HT-29 (cell line): ENCODE measurements at regions not wholly inside any gene's neighbourhood (a gene's known extent, or its start where the extent isn't known, plus 50 kb on each side); places are given as distances from the start of the nearest gene placed in this dataset.
"Not testable (repeated sequence)": the region's sequence is repeated elsewhere in the genome, so short reads cannot be mapped to it uniquely, and the experiment has no call there.

Experiments
- DNase-seq: peaks from one replicate; pipeline ENCODE4 v3.0.0-alpha.2; 2015; ENCODE audit warnings: low spot score

DNA sequence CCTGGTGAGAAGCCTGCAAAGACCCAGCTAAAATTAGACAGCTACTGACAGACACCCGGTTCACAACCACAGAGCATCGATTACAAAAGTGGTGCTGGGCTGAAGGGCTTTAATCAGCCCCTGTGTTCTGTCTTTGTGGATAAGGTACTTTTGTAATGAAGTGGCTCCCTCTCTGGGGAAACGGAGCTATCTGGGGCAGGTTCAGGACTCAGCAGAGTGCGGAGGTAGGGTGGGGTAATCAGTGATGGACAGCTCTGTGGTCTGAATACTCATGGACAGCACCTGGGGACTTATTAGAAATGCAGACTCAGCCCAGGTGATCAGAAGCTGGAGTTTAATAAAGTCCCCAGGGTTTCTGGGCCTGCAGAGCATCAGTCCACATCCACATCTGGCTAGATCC, 152.0 kb downstream of the MATN1 start:
- no peak for DNase-seq

DNA sequence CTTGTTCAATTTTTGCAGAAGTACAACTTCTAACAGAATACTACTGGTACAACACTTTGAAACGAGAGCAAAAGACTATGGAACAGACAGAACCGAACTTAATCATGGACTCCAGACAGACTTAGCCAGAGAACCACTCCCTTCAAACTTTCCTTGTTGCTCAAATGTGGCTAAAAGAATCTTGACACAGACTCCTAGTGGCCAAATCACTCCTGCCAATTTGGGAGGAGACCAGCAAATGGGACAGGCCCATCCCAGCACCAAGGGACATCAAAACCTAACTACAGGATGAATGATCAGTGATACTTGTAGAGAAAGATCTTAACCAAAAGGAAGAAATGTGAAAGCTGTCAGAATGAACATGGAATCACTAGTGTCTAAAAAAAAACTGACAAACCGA, 154.0 kb downstream of the MATN1 start:
- DNase-seq: no peak

DNA sequence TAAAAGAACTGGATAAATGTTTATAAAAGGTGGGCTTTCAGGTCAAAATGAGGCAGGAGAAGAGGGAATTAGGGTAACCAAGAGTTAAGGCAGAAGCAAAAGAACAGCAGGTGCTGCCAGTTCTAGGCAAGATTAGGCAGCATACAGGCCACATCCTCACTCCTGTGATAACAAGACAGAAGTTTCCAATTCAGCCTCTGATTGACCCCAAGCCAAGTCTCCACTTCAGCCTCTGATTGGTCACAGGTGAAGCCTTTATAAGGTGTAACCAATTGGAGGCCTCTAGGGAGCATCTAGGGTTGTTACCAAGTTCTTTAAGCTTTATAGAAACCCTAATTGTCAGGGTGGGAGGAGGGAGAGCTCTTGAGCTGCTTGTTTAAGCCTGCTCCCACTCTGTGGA, 160.8 kb downstream of the MATN1 start:
- DNase-seq: no peak

DNA sequence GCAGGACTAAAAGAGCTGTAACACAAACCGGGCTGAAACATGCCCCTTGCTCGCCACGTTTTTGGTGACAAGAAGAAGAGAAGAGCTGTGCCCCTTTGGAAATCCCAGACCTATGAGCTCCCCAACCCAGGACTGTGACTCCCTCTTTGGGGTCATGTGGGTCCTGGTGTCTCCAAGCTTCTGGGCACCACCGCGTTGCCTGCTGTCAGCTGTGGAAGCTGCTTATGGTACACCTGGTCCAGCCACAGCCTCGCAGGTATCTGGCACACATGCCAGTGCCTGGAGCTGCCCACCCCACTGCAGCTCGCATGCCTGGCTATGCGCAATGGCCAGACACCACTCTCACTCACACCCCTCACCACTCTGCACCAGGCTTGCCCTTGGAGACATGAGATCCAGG, 171.8 kb downstream of the MATN1 start:
- no peak for DNase-seq

DNA sequence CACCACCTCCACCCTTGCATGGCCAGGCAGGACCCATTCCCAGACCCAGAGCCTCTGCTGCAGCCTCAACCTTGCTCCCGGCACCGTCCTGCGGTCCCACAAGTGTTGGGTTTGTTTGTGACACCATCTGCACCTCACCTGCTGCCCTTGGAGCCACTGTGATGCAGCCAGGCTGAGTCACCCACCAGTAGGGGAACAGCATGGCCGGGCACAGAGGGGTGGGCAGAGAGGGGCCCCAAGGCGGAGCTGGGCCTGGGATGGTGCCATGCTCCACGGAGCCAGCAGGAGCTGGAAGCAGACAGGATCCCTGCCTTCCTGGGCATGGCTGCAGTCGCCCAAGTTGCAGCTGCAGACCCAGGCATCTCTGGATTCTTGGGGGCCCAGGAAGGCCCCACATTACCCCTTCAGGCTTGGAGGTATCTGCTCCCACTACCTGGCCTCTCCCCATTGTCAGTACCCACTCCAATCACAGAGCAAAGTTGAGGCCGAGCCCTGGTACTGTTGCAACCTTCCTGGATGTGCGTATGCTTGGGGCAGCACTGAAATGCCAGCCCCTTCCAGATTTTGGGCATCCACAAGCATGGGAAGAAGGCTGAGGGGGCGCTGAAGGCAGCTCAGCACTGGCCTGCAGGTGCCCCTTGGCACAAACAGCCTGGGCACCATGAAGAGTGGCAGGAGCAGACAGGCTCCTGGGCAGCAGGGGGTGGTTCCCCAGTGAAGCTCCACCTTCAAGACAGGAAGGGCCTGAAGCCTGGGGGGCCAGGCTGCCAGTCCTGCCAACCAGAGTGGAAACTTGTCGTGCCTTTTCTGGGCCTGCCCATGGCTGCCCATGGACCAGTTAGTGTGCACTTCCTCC, 172.8 kb downstream of the MATN1 start:
- DNase-seq: no peak

DNA sequence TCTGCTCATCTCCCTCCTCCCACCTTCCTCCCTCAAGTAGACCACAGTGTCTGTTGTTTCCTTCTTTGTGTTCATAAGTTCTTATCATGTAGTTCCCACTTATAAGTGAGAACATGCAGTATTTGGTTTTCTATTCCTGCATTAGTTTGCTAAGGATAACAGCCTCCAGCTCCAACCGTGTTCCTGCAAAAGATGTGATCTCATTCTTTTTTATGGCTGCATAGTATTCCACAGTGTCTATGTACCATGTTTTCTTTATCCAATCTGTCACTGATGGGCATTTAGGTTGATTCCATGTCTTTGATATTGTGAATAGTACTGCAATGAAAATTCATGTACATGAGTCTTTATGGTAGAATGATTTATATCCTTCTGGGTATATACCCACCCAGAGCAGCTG, 173.5 kb downstream of the MATN1 start:
- DNase-seq: not testable (repeated sequence)

DNA sequence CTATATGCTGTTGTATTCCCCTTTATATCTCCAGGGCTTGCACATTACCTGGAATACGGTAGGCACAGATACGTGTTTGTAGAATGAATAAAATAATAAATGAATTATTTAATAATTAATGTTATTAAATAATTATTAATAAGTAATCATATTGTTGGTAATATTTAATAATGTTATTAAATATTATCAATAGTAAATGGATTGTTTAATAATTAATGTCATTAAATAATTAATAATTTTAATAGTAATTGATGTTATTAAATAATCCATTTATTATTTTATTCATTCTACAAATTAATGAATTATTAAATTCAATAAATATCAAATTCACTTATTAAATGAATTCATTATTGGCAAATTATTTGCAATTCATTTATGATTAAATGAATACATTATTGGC, 175.1 kb downstream of the MATN1 start:
- DNase-seq: no peak

DNA sequence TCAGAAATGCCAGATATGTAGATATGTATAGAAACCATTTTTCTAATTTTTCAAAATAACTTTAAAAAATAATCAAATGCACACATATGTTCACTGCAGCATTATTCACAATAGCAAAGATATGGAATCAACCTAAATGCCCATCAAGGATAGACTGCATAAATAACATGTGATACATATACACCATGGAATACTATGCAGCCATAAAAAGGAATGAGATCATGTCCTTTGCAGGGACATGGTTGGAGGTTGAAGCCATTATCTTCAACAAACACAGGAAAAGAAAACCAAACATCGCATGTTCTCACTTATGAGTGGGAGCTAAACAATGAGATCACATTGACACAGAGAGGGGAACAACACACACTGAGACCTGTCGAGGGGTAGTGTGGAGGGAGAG, 176.1 kb downstream of the MATN1 start:
- DNase-seq: not testable (repeated sequence)

DNA sequence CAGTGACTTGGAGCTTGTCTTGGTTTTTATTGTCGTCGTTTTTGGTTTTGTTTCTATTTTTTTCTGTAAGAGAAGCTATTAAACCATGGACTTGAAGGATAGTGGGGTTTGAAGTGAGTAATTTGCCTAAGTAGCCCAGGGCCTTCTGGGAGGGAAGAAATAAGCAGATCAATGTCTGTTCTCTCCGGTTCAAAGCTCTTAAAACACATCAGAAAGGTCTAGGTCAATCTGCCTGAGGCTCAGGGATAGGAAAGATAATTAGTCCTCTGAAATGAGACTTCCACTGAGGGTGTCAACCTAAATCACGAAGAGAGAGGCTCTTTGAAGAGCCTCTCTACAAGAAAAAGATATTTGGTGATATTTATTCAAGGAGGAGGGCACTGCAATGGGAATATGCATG, 178.0 kb downstream of the MATN1 start:
- no peak for DNase-seq

DNA sequence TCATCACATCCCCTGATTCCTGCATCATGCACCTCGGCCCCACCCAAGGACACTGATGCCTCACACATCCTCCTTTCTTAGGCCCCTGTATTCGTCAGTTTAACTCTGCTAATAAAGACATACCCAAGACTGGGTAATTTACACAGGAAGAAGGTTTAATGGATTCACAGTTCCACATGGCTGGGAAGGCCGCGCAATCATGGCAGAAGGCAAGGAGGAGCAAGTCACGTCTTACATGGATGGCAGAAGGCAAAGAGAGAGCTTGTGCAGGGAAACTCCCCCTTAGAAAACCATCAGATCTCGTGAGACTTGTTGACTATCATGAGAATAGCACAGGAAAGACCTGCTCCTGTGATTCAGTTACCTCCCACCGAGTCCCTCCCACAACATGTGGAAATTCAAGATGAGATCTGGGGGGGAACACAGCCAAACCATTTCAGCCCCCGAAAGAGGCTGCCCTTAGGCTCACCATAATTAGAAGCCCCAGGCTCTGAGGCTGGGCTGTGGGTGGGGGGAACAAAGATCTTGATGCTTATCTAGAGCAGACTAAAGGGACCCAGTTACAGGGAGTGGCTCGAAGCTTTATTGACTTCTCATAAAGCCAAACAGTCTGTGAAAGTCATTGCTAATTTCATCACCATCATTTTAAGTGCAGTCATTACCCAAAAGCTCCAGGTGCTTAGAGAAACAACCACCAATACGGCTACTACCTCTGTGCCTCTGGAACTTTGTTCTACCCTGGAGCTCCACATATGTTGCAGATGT, 181.5 kb downstream of the MATN1 start:
- no peak for DNase-seq

DNA sequence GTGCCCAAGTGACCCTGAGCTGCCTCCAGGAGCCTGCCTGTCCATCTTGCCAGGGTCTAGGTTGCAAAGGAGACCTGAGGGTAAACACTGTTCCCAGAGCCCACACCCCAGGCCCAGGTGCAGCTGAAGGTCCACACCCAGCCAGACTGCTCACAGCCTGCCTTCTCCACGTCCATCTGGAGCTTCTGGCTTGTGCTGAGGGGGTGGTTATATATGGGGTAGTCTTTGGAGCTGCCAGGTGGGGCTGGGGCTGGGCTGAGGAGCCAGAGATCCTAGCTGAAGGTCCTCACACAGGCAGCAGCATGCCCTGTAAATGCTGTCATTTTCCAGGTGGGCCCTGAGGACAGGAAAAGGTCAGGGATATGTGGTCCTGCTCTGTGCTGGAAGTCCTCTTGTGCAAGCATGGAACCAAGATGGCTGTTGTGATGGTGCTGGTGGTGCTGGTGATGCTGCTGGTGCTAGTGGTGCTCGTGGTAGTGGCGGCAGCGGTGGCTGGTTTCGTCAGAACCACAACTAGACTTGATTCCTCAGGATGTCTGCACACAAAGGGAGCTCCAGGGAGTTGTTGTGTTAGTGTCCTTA, 182.7 kb downstream of the MATN1 start:
- DNase-seq: no peak

DNA sequence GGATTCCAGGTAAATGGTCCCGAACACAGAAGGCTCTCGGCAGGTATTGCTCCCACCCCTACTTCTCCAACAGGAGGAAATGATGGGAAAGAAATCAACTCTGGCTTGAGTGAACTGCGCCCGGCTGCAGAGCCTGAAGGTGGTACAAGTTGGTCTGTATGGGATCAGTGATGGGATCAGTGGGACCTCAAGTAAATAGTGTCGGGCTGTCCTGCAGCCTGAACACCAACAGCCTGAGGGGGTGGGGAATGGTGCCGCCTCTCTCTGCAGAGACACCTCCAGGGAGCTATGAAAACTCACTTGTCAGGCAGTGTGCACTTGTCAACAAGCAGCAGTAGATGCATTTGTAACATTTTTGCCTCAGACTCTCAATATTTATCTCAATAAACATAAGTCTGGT, 183.5 kb downstream of the MATN1 start:
- DNase-seq: no peak

DNA sequence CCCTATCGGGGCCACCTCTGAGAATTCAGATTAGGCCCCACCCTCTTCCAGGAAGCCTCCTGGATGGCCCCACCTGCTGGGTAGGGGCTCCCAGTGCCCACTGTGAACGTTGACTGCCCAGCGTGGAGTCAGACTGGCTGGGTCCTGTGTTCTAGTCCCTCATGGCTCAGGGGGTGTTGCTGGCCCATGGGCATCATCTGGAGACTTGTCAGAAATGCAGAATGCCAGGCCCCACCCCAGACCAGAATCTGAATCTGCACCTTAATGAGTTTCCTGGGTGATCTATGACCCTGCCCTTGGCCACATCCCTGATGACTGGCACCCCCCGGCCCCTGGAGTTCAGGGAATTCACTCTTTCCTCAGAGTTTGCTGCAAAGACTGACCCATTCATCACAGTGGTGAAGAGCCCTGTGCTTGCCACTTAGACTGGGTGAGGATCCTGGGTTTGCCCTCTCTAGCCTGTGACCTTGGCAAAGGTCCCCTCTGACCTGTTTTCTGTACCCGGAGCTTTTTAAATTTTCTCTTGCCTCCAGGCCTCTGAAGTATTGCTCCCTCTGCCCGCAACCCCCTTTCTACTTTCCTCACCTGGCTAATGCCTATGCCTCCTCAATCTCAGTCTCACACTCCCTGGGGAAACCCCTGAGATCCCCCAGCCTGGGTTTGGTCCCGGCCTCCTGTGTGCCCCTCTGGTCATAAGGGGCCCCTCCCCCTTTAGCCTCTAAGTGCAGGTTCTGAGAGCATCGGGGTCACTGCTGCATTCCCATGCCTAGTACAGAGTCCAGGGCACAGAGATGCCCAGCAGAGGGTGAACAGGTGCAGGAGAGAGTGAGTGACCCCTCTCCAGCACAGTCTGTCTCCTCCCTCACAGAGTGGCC, 184.2 kb downstream of the MATN1 start:
- DNase-seq: no peak

DNA sequence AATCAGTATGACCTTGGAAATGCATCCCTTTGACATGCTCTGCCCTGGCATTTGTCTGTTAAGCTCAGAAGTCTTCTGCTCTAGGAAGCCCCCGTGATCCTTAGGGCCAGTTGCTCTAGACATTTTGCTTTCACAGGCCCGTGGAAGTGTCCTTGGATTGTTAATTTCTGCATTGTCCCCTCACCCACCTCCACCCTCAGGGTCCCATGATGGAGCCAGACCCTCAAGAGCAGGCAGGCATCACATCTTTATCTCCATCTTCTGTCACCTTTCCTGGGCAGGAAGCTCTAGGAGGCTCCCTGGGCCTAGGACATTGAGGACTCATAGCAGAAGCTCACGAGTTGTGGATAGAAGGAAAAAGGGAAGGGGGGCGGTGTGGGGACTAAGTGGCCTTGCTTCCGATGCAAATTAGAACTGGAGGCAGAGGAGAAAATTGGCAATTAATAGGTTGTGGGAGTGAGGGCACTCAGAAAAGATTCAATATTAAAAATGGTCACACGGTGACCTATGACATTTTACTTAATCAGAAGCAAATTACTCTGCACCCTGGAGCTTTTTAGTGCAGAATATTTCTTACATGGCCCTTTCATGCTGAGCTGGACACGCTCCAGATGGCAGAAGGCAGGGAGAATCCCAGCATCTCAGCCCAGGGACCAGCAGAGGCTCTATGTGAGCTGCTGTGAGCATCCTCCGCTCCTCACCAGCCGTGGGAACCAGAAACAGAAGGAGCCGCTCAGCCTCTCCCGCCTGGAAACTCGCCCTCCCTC, 185.0 kb downstream of the MATN1 start:
- no peak for DNase-seq

DNA sequence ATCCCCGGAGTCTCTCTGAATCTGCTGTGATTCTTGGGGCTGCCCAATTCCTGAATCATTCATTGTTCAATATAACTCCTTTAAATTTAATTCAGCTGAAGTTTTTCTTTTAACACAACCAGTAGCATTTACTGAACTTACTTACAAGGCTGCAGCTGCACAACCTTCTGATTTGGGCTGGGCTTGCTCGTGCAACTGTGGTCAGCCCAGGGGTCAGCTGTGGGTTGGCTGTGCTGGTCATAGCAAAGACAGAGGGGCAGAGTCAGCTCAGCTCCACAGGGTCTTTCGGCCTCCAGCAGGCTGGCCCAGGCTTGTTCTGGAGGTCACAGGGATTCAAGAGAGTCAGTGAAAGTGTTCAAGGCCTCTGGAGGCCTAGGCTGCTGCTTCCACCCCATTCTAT, 186.1 kb downstream of the MATN1 start:
- DNase-seq: no peak

DNA sequence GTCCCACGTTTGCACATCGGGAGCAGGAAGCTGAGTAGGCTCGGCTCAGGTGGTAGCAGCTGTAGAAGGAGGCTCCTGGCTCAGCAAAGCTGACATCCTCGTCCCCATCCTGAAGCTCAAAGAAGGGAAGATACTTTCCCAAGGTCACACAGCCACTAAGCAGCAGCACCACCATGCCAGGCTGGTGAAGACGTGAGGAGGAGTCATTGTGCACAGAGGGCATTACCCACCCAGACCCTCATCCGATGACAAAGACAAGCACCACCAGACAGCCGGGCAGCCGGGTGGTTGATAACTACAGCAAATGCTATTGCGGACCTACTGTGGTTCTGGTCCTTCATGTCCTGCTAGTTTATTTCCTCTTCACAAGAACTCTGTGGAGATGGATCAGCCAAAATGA, 186.9 kb downstream of the MATN1 start:
- DNase-seq: no peak

DNA sequence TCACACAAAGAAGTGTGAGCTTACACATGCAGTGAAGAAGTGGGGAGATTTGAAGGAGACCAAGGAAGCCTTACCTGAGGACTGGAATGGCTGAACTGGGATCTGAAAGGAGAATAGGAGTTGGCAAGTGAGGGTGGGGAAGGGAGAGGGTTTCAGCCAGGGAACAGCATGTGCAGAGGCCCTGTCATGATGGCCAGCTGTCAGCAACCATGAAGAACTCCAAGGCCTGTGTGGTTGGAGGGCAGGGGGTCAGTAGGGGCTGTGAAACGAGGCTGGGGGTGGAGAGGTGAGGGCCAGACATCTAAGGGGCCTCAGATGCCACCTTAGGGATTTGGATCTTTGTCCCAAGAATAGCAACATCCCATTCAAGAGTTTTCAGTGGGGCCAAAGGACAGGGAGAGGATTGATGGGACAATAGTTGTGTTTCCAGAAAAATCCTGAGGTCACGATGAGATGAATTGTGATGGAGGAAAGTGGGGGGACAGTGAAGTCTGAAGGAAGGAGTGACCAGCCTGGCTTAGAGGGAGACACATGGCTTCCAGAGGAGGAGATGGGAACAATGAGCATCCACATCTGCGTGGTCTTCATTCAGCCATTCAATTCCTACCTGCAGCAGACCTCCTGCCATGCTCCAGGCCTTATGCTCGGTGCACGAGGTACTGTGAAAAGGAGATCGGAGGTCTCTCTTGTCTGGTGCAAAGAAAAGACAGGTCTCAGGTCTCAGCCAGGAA, 187.6 kb downstream of the MATN1 start:
- DNase-seq: no peak

DNA sequence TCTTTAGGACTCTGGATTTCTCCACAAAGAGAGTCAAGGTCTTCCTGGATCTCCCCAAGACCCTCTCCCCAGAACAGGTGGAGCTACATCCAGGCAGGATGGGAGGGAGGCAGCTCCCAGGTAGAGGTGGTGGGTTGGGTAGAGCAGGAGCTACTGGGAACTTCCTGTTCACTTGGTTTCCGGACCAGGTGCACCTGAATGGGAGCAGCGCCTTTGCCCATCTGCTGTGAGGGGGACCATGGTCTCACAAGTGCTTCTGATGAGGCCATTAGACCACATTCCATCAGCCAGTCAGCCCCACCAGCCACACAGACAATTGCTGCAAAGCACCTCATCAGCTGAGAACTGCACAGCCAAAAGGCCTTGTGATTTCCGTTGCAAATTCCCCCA, 188.8 kb downstream of the MATN1 start:
- no peak for DNase-seq

DNA sequence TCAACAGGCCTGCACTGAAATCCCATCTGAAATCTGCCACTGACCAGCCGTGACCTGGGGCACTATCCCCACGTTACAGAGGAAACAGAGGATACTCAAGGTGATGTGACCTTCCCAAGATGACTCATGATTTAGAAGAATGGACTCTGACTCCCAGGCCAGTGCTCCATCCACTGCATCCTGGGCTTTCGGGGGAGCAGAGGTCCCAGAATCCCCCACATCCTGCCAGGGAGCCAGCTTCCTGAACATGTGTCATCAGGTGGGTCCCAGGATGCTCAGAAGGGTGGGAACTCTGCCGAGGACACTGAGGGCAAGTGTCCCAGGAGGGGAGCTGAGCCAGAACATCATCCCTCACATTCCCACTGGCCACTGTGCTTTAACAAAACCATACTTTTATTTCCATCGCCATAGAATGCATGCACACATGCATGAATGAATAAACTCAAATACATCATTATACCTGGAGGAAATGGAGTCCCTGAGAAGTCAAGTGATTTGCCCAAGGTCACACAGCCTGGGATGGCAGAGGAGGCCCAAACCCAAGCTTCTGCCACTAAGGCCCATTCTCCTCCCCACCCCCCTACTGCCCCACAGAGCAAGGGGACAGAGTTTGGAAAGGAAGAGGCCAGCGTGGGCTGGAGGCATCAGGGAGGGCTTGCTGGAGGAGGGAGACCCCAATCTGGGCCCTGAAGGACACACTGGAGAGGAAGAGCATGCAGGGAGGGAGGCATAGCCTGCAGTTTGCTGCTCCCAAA, 189.4 kb downstream of the MATN1 start:
- DNase-seq: no peak

DNA sequence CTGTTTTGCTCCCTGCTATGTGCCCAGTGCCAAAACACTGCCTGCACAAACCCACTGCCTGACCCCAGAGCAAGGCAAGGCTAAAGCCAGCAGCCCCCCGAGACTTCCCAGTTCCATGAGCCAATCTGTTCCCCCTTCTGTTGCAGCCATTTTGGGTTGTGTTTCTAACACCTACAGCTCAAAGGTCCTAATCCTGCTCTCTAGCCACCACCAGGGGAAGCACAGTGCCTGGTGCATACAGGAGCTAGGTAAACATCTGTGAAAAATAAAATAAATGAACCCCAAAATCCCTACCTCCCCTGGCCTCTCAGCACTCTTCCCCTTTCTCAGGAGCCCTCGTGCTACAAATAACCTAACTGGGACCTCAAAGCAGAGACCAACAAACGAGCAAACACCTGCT, 190.2 kb downstream of the MATN1 start:
- DNase-seq: no peak
